ENCODE measurements at regions not wholly inside any gene's neighbourhood (a gene's known extent, or its start where the extent isn't known, plus 50 kb on each side); places are given as distances from the start of the nearest gene placed in this dataset.

- no peak overlapping the region for H3K27ac ChIP-seq (ENCODE audit: insufficient read depth, low read length)
- H3K79me2 ChIP-seq (ENCODE audit: control insufficient read depth, insufficient read depth, low read length) = no peaks in the 10 kb centered on the region
- H3K36me3 ChIP-seq (ENCODE audit: control insufficient read depth, insufficient read depth, low read length) = no peaks in the 10 kb centered on the region
- H3K4me3 ChIP-seq (replicated peaks in 1 of 4; ENCODE audit: control extremely low read depth in 1 of 4, insufficient read depth in 1 of 4, low read depth in 3 of 4, low read length in 4 of 4) = no peak overlapping the region
- H4K20me1 ChIP-seq (ENCODE audit: control insufficient read depth, extremely low read depth, insufficient read depth, low read length) = no peaks in the 10 kb centered on the region
- no peaks in the 10 kb centered on the region for H3K4me1 ChIP-seq (ENCODE audit: control insufficient read depth, extremely low read depth, insufficient read depth, low read length)
- TF ChIP-seq CTCF (conservative IDR thresholded peaks at IDR 0.05 in 1 of 2, IDR thresholded peaks at IDR 0.05 in 1 of 2; ENCODE audit: low read depth in 1 of 2, low read length in 2 of 2) (no peak), EZH2 (IDR thresholded peaks at IDR 0.05; ENCODE audit: low read length, missing control alignments) (no peak)
- DNase-seq (ENCODE audit: low read depth in 2 of 2) = no peak
- no peaks in the 10 kb centered on the region for H3K9me3 ChIP-seq (ENCODE audit: control insufficient read depth, insufficient read depth, low read depth, low read length)
- no peaks in the 10 kb centered on the region for H3K27me3 ChIP-seq (ENCODE audit: control insufficient read depth, insufficient read depth, low read length)
- no peak overlapping the region for H3K9ac ChIP-seq (ENCODE audit: insufficient read depth, low read length)
- H3K4me2 ChIP-seq (ENCODE audit: extremely low read depth, insufficient read depth, low read length) = no peak overlapping the region
- no peak overlapping the region for H2AFZ ChIP-seq (ENCODE audit: low read length)
Measured at GRCh38 chr13:99145461-99145860, 55.2 kb upstream of the UBAC2 start.

DNA sequence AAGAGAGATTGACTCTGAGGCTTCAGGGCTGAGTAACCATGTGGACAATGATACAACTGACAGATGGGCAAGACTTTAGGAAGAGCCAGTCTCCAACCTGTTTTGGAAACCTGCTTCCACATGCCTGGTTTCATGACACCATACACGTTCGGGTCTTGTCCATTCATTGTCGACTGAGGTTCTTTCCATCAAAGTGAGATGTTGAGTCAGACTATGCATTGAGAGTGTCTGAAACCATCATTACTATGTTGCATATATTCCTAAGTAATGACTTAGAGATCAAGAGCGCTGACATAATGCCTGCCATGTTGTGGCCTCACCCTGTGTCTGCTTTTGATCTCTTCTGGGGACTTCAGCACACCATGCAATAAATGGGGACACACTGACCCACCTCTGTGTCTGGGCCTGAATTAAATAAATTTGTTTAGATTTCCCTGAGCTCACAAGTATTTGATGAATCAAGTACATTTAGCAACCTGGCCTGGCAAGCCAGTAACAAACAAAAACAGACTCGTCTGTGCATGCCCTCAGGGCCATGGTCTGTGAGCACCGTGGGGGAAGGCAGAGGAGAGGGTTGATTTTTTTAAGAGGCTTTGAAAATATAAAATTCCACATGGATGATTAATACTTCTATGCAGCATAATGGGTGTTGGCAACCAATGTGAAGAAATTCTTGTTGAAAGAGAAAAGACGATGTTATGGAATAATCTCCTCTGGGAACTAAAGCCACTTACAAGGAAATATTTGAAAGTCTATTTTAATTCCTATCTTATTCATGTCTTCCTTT, 49.9 kb upstream of the UBAC2 start:
- Histone ChIP-seq H3K4me2 (ENCODE audit: extremely low read depth, insufficient read depth, low read length) (no peak overlapping the region), H3K9ac (ENCODE audit: insufficient read depth, low read length) (no peak overlapping the region), H3K9me3 (ENCODE audit: control insufficient read depth, insufficient read depth, low read depth, low read length) (no peaks in the 10 kb centered on the region), H3K4me3 (replicated peaks in 1 of 4; ENCODE audit: control extremely low read depth in 1 of 4, insufficient read depth in 1 of 4, low read depth in 3 of 4, low read length in 4 of 4) (no peak overlapping the region), H3K79me2 (ENCODE audit: control insufficient read depth, insufficient read depth, low read length) (no peaks in the 10 kb centered on the region), H3K4me1 (ENCODE audit: control insufficient read depth, extremely low read depth, insufficient read depth, low read length) (peaks cover 3% of the 10 kb centered on the region), H4K20me1 (ENCODE audit: control insufficient read depth, extremely low read depth, insufficient read depth, low read length) (no peaks in the 10 kb centered on the region), H3K27ac (ENCODE audit: insufficient read depth, low read length) (no peak overlapping the region), H3K27me3 (ENCODE audit: control insufficient read depth, insufficient read depth, low read length) (no peaks in the 10 kb centered on the region), H2AFZ (ENCODE audit: low read length) (no peak overlapping the region), H3K36me3 (ENCODE audit: control insufficient read depth, insufficient read depth, low read length) (no peaks in the 10 kb centered on the region)
- peak; percentile 25 to 80 for DNase-seq (ENCODE audit: low read depth in 2 of 2)
- no peak for TF ChIP-seq EZH2 (IDR thresholded peaks at IDR 0.05; ENCODE audit: low read length, missing control alignments)
- no peak for TF ChIP-seq CTCF (conservative IDR thresholded peaks at IDR 0.05 in 1 of 2, IDR thresholded peaks at IDR 0.05 in 1 of 2; ENCODE audit: low read depth in 1 of 2, low read length in 2 of 2)

Data from fibroblast of lung (primary cell).